HepG2 (cell line): ENCODE measurements at regions not wholly inside any gene's neighbourhood (a gene's known extent, or its start where the extent isn't known, plus 50 kb on each side); places are given as distances from the start of the nearest gene placed in this dataset.

ENCODE experiments used
- ATAC-seq: fragments of 200-7000 bp; cut with Tn5 transposase; 3 replicates; pipeline ENCODE4 v1.9.1; 2020; ENCODE audit warnings: mild to moderate bottlenecking, moderate library complexity
- BruUV-seq: library from RNA; stranded (reverse); fragments of 400-500 nt; replicated peaks from 2 replicates; lab custom pipeline; 2021; lab: Mats Ljungman, UMichigan
- CTCF ChIA-PET: fragments of 300-600 bp; formaldehyde crosslinking; extraction: SDS; loops from one replicate; lab custom pipeline; 2021; ENCODE audit warnings: low total read pairs, inconsistent platforms, low intra/inter-chr PET ratio; lab: Yijun Ruan, JAX
- POLR2A ChIA-PET: fragments of 350-600 bp; sonication (Branson Sonifier 250); formaldehyde crosslinking; loops from one replicate; lab custom pipeline; 2020; ENCODE audit warnings: antibody characterized with exemption, inconsistent platforms; lab: Yijun Ruan, JAX
- DNase-seq: peaks from one replicate; pipeline ENCODE4 v3.0.0-alpha.2; 2015; ENCODE audit warnings: low spot score
- FAIRE-seq: peaks from 3 replicates; lab custom pipeline; 2011; peaks lifted over from hg19 to GRCh38; lab: Jason Lieb, UNC
- H2AFZ ChIP-seq: one replicate; pipeline ENCODE4 v1.6.1; 2011; ENCODE audit warnings: low read length, inconsistent platforms
- H3K27ac ChIP-seq: fragments of 300-600 bp; 3 replicates; pipeline ENCODE4 v1.8.0; 2011; ENCODE audit warnings: mixed run types, mild to moderate bottlenecking, mixed read lengths, low read length, inconsistent platforms; ENCODE audit not compliant: insufficient read depth; ENCODE audit errors: extremely low read length
- H3K27me3 ChIP-seq, 2 experiments: fragments of 200-600 bp in 1 of 2; 2 replicates in 1 of 2; 3 replicates in 1 of 2; pipeline versions ENCODE4 v1.6.0 to v1.8.0; 2011; ENCODE audit warnings: low read length in 2 of 2, mild to moderate bottlenecking in 2 of 2, moderate library complexity in 2 of 2, inconsistent platforms in 1 of 2; ENCODE audit not compliant: insufficient read depth in 2 of 2, control insufficient read depth in 1 of 2
- H3K36me3 ChIP-seq, 2 experiments: fragments of 200-600 bp in 1 of 2; replicated peaks in 1 of 2; 2 replicates in 1 of 2; 3 replicates in 1 of 2; pipeline versions ENCODE4 v1.5.1 to v1.8.0; 2011; ENCODE audit warnings: low read length in 2 of 2, inconsistent platforms in 1 of 2; ENCODE audit not compliant: insufficient read depth in 2 of 2, control insufficient read depth in 1 of 2
- H3K4me1 ChIP-seq: 2 replicates; pipeline ENCODE4 v1.5.1; 2012; ENCODE audit warnings: low read length, inconsistent platforms; ENCODE audit not compliant: insufficient read depth
- H3K4me2 ChIP-seq: 2 replicates; pipeline ENCODE4 v1.6.0; 2011; ENCODE audit warnings: low read depth, low read length, inconsistent platforms
- H3K4me3 ChIP-seq, 3 experiments: fragments of 200-600 bp in 1 of 3; sonication (generic), shearing (Covaris generic) in 1 of 3; replicated peaks in 1 of 3; 2 replicates each; pipeline ENCODE4 v1.5.1; 2011 to 2016; ENCODE audit warnings: low read length in 3 of 3, inconsistent platforms in 2 of 3, low read depth in 2 of 3, mild to moderate bottlenecking in 2 of 3, control low read depth in 1 of 3, mixed read lengths in 1 of 3; ENCODE audit not compliant: insufficient read depth in 1 of 3
- H3K79me2 ChIP-seq: one replicate; pipeline ENCODE4 v1.6.1; 2011; ENCODE audit warnings: low read length, inconsistent platforms; ENCODE audit not compliant: insufficient read depth
- H3K9ac ChIP-seq: 2 replicates; pipeline ENCODE4 v1.6.0; 2011; ENCODE audit warnings: mild to moderate bottlenecking, low read depth, low read length, inconsistent platforms; ENCODE audit not compliant: insufficient read depth
- H3K9me3 ChIP-seq: 2 replicates; pipeline ENCODE4 v1.5.1; 2012; ENCODE audit warnings: mild to moderate bottlenecking, low read length
- H4K20me1 ChIP-seq: 2 replicates; pipeline ENCODE4 v1.6.0; 2011; ENCODE audit warnings: inconsistent platforms, mild to moderate bottlenecking, low read length, moderate library complexity; ENCODE audit not compliant: insufficient read depth
- ATM ChIP-seq: fragments of 450-650 bp; IDR thresholded peaks from 2 replicates; pipeline ENCODE4 v1.7.1; 2017; ENCODE audit warnings: mild to moderate bottlenecking, borderline replicate concordance
- CBX5 ChIP-seq: sonication (generic); formaldehyde crosslinking; IDR thresholded peaks from 2 replicates; pipeline ENCODE4 v1.4.0; 2020; ENCODE audit warnings: missing genetic modification reagents, borderline replicate concordance
- CHD2 ChIP-seq: IDR thresholded peaks from 2 replicates; pipeline ENCODE4 v1.6.1; 2011; ENCODE audit warnings: low read depth, low read length, improper control_type of control experiment
- CREBL2 ChIP-seq: sonication (generic); formaldehyde crosslinking; IDR thresholded peaks from 2 replicates; pipeline ENCODE4 v1.8.1; 2023; ENCODE audit warnings: missing genetic modification reagents, mild to moderate bottlenecking, borderline replicate concordance
- ELF1 ChIP-seq: sonication (generic); formaldehyde crosslinking; IDR thresholded peaks from 2 replicates; pipeline ENCODE4 v1.4.0; 2020; ENCODE audit warnings: missing genetic modification reagents
- FIP1L1 ChIP-seq: fragments of 200-400 bp; formaldehyde crosslinking; IDR thresholded peaks from 2 replicates; pipeline ENCODE4 v1.6.1; 2018; ENCODE audit warnings: low read depth, mild to moderate bottlenecking, low read length, moderate library complexity, borderline replicate concordance; ENCODE audit not compliant: insufficient read depth
- MAFG ChIP-seq: sonication (generic); formaldehyde crosslinking; IDR thresholded peaks from 2 replicates; pipeline ENCODE4 v1.5.1; 2020; ENCODE audit warnings: mild to moderate bottlenecking, missing genetic modification reagents
- MIER2 ChIP-seq: IDR thresholded peaks from 2 replicates; pipeline ENCODE4 v1.6.1; 2016; ENCODE audit warnings: missing biosample characterization, missing genetic modification reagents
- NCOA1 ChIP-seq: sonication (generic); formaldehyde crosslinking; IDR thresholded peaks from 2 replicates; pipeline ENCODE4 v1.9.0; 2021; ENCODE audit warnings: missing genetic modification reagents
- SIX1 ChIP-seq: sonication (generic); formaldehyde crosslinking; IDR thresholded peaks from 2 replicates; pipeline ENCODE4 v1.4.0; 2020; ENCODE audit warnings: missing genetic modification reagents, borderline replicate concordance
- SNAPC2 ChIP-seq: sonication (generic); formaldehyde crosslinking; IDR thresholded peaks from 2 replicates; pipeline ENCODE4 v1.8.1; 2022; ENCODE audit warnings: mild to moderate bottlenecking, missing genetic modification reagents
- SUZ12 ChIP-seq: fragments of 150-350 bp; IDR thresholded peaks from 2 replicates; pipeline ENCODE4 v1.6.1; 2014; ENCODE audit warnings: low read depth, low read length
- ZBTB7A ChIP-seq: sonication (generic); formaldehyde crosslinking; IDR thresholded peaks from 2 replicates; pipeline ENCODE4 v1.8.0; 2022; ENCODE audit warnings: mild to moderate bottlenecking, missing genetic modification reagents
- ZNF282 ChIP-seq: fragments of 450-650 bp; IDR thresholded peaks from 2 replicates; pipeline ENCODE4 v1.6.1; 2018; ENCODE audit not compliant: partially characterized antibody
- ZNF33B ChIP-seq: sonication (generic); formaldehyde crosslinking; IDR thresholded peaks from 2 replicates; pipeline ENCODE4 v1.5.1; 2020; ENCODE audit warnings: mild to moderate bottlenecking, missing genetic modification reagents
- ZNF598 ChIP-seq: sonication (generic); formaldehyde crosslinking; IDR thresholded peaks from 2 replicates; pipeline ENCODE4 v1.5.1; 2020; ENCODE audit warnings: mild to moderate bottlenecking, missing genetic modification reagents, borderline replicate concordance
- ZNF605 ChIP-seq: sonication (generic); formaldehyde crosslinking; IDR thresholded peaks from 2 replicates; pipeline ENCODE4 v1.8.0; 2022; ENCODE audit warnings: mild to moderate bottlenecking, missing genetic modification reagents
- ZNF816 ChIP-seq: sonication (generic); formaldehyde crosslinking; IDR thresholded peaks from 2 replicates; pipeline ENCODE4 v1.8.0; 2022; ENCODE audit warnings: missing genetic modification reagents, mild to moderate bottlenecking, borderline replicate concordance
- WGBS: methylation state at CpG from one replicate; pipeline ENCODE4 v1.1.6; 2017; ENCODE audit warnings: low lambda C conversion rate; 5-methylcytosine and 5-hydroxymethylcytosine counted together
- in situ Hi-C: cut with HindIII; loops from 2 replicates; pipeline ENCODE4 v1.10.0; 2017; ENCODE audit warnings: low pct_unique_long_range_greater_than_20kb; ENCODE audit not compliant: extremely low pct_ligation_motif_present
- intact Hi-C: fragments of 100-400 bp; cut with micrococcal nuclease; formaldehyde crosslinking; loops from one replicate; pipeline ENCODE4 v1.10.0; 2022; ENCODE audit not compliant: unreplicated experiment
- TF ChIP-seq, protein P1 (sequence below), 2 experiments: IDR thresholded peaks; 2 replicates each; pipeline ENCODE4 v1.6.1; 2011 to 2012; ENCODE audit warnings: low read length in 2 of 2, borderline replicate concordance in 1 of 2, low read depth in 1 of 2, mild to moderate bottlenecking in 1 of 2, moderate library complexity in 1 of 2
- TF ChIP-seq, protein P2 (sequence below): sonication (generic); formaldehyde crosslinking; IDR thresholded peaks from 2 replicates; pipeline ENCODE4 v1.5.0; 2020; ENCODE audit warnings: mild to moderate bottlenecking, missing genetic modification reagents

- no peak overlapping the region for H3K4me3 ChIP-seq
- CTCF ChIA-PET = no interaction called here
- FAIRE-seq = no peak
- POLR2A ChIA-PET = no interaction called here
- H3K9me3 ChIP-seq = no peaks in the 10 kb centered on the region
- intact Hi-C loops (no loop called here), in situ Hi-C loops (no loop called here)
- H2AFZ ChIP-seq = no peak overlapping the region
- H3K27ac ChIP-seq = no peak overlapping the region
- no peaks in the 10 kb centered on the region for H3K36me3 ChIP-seq
- TF ChIP-seq, protein P1, sequence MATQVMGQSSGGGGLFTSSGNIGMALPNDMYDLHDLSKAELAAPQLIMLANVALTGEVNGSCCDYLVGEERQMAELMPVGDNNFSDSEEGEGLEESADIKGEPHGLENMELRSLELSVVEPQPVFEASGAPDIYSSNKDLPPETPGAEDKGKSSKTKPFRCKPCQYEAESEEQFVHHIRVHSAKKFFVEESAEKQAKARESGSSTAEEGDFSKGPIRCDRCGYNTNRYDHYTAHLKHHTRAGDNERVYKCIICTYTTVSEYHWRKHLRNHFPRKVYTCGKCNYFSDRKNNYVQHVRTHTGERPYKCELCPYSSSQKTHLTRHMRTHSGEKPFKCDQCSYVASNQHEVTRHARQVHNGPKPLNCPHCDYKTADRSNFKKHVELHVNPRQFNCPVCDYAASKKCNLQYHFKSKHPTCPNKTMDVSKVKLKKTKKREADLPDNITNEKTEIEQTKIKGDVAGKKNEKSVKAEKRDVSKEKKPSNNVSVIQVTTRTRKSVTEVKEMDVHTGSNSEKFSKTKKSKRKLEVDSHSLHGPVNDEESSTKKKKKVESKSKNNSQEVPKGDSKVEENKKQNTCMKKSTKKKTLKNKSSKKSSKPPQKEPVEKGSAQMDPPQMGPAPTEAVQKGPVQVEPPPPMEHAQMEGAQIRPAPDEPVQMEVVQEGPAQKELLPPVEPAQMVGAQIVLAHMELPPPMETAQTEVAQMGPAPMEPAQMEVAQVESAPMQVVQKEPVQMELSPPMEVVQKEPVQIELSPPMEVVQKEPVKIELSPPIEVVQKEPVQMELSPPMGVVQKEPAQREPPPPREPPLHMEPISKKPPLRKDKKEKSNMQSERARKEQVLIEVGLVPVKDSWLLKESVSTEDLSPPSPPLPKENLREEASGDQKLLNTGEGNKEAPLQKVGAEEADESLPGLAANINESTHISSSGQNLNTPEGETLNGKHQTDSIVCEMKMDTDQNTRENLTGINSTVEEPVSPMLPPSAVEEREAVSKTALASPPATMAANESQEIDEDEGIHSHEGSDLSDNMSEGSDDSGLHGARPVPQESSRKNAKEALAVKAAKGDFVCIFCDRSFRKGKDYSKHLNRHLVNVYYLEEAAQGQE (IDR thresholded peaks at IDR 0.05; ENCODE audit: borderline replicate concordance in 1 of 2, low read depth in 1 of 2, low read length in 2 of 2) = no peak
- TF ChIP-seq ELF1 (CRISPR knock-in tag) (no peak), CREBL2 (CRISPR knock-in tag) (no peak), CHD2 (no peak), CBX5 (CRISPR knock-in tag) (no peak), NCOA1 (CRISPR knock-in tag) (no peak), ATM (no peak), ZNF33B (CRISPR knock-in tag) (no peak), ZNF605 (CRISPR knock-in tag) (no peak), SNAPC2 (CRISPR knock-in tag) (no peak), SIX1 (no peak), MIER2 (no peak), ZNF282 (no peak), SUZ12 (no peak), MAFG (no peak), ZNF598 (CRISPR knock-in tag) (no peak), ZNF816 (CRISPR knock-in tag) (no peak), FIP1L1 (no peak), ZBTB7A (CRISPR knock-in tag) (no peak)
- TF ChIP-seq, protein P2, sequence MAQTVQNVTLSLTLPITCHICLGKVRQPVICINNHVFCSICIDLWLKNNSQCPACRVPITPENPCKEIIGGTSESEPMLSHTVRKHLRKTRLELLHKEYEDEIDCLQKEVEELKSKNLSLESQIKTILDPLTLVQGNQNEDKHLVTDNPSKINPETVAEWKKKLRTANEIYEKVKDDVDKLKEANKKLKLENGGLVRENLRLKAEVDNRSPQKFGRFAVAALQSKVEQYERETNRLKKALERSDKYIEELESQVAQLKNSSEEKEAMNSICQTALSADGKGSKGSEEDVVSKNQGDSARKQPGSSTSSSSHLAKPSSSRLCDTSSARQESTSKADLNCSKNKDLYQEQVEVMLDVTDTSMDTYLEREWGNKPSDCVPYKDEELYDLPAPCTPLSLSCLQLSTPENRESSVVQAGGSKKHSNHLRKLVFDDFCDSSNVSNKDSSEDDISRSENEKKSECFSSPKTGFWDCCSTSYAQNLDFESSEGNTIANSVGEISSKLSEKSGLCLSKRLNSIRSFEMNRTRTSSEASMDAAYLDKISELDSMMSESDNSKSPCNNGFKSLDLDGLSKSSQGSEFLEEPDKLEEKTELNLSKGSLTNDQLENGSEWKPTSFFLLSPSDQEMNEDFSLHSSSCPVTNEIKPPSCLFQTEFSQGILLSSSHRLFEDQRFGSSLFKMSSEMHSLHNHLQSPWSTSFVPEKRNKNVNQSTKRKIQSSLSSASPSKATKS (CRISPR knock-in tag) = no peak
- 26% methylated on average over 14 of the region's 26 CpGs for WGBS
- ATAC-seq = no peak
- no TSS peak for BruUV-seq
- peaks cover 20 to 86% of the 10 kb centered on the region in 2 experiments for H3K27me3 ChIP-seq
- H4K20me1 ChIP-seq = no peaks in the 10 kb centered on the region
- DNase-seq = no peak
- H3K79me2 ChIP-seq = no peaks in the 10 kb centered on the region
- no peak overlapping the region for H3K4me2 ChIP-seq
- no peaks in the 10 kb centered on the region for H3K4me1 ChIP-seq
- H3K9ac ChIP-seq = no peak overlapping the region
Observed at GRCh38 chr14:104386151-104386841, 193.3 kb upstream of the C14orf180 start.
